OCI-M1 (cell line): ENCODE measurements at regions not wholly inside any gene's neighbourhood (a gene's known extent, or its start where the extent isn't known, plus 50 kb on each side); places are given as distances from the start of the nearest gene placed in this dataset.

Experiments
- DNase-seq: peaks from one replicate; lab custom pipeline; 2025; lab: John Stamatoyannopoulos, UW

GRCh38 chr6:117077300-117077699 lies 188.1 kb upstream of the VGLL2 start:
- DNase-seq: no peak

- DNase-seq: no peak
Measured at GRCh38 chr6:117078624-117079023, 186.7 kb upstream of the VGLL2 start.

GRCh38 chr6:117079951-117080350 lies 185.4 kb upstream of the VGLL2 start:
- no peak for DNase-seq

GRCh38 chr6:117089604-117090003 lies 175.8 kb upstream of the VGLL2 start:
- DNase-seq: no peak

GRCh38 chr6:117110146-117110545 lies 155.2 kb upstream of the VGLL2 start:
- DNase-seq: no peak

GRCh38 chr6:117110737-117111136 lies 154.6 kb upstream of the VGLL2 start:
- DNase-seq: no peak

GRCh38 chr6:117117652-117118051 lies 147.7 kb upstream of the VGLL2 start:
- no peak for DNase-seq

GRCh38 chr6:117118490-117118889 lies 146.9 kb upstream of the VGLL2 start:
- DNase-seq: peak; percentile 45

GRCh38 chr6:117126213-117126612 lies 139.1 kb upstream of the VGLL2 start:
- no peak for DNase-seq

GRCh38 chr6:117128052-117128451 lies 137.3 kb upstream of the VGLL2 start:
- no peak for DNase-seq

GRCh38 chr6:117130125-117130524 lies 135.2 kb upstream of the VGLL2 start:
- DNase-seq: no peak

GRCh38 chr6:117136702-117137101 lies 128.7 kb upstream of the VGLL2 start:
- no peak for DNase-seq

GRCh38 chr6:117137711-117138110 lies 127.6 kb upstream of the VGLL2 start:
- no peak for DNase-seq

GRCh38 chr6:117138425-117138824 lies 126.9 kb upstream of the VGLL2 start:
- no peak for DNase-seq

GRCh38 chr6:117138920-117139319 lies 126.4 kb upstream of the VGLL2 start:
- DNase-seq: no peak

GRCh38 chr6:117142142-117142541 lies 123.2 kb upstream of the VGLL2 start:
- DNase-seq: no peak

GRCh38 chr6:117142995-117143394 lies 122.4 kb upstream of the VGLL2 start:
- no peak for DNase-seq

GRCh38 chr6:117143647-117144046 lies 121.7 kb upstream of the VGLL2 start:
- DNase-seq: peak; percentile 7

- no peak for DNase-seq
Measured at GRCh38 chr6:117145940-117146339, 119.4 kb upstream of the VGLL2 start.

- DNase-seq: no peak
Measured at GRCh38 chr6:117149324-117149723, 116.0 kb upstream of the VGLL2 start.

GRCh38 chr6:117156741-117157140 lies 108.6 kb upstream of the VGLL2 start:
- DNase-seq: no peak

- no peak for DNase-seq
Measured at GRCh38 chr6:117157448-117157847, 107.9 kb upstream of the VGLL2 start.

GRCh38 chr6:117165911-117166499 lies 99.4 kb upstream of the VGLL2 start:
- peak; percentile 14 for DNase-seq

GRCh38 chr6:117167520-117168271 lies 97.7 kb upstream of the VGLL2 start:
- peak; percentile 13 for DNase-seq
